Mesenchymal stem cell (in vitro differentiated cells and primary cell): ENCODE measurements at regions not wholly inside any gene's neighbourhood (a gene's known extent, or its start where the extent isn't known, plus 50 kb on each side); places are given as distances from the start of the nearest gene placed in this dataset.

Source experiments
- DNase-seq: peaks from one replicate; pipeline ENCODE4 v3.0.0-alpha.2; 2013
- H2AFZ ChIP-seq: one replicate; pipeline ENCODE4 v1.6.1; 2013; ENCODE audit warnings: low read depth, mild to moderate bottlenecking, control low read depth, inconsistent platforms, low read length, moderate library complexity
- H2AK5ac ChIP-seq: 2 replicates; pipeline ENCODE4 v1.6.1; 2013; ENCODE audit warnings: low read length, moderate library complexity, mild to moderate bottlenecking, inconsistent platforms; ENCODE audit not compliant: severe bottlenecking
- H2BK120ac ChIP-seq: one replicate; pipeline ENCODE4 v1.6.1; 2013; ENCODE audit warnings: low read depth, mild to moderate bottlenecking, inconsistent platforms, low read length, moderate library complexity
- H2BK12ac ChIP-seq, 2 experiments: one replicate each; pipeline ENCODE4 v1.6.1; 2013; ENCODE audit warnings: inconsistent platforms in 2 of 2, low read length in 2 of 2, mild to moderate bottlenecking in 2 of 2, moderate library complexity in 2 of 2, control low read depth in 1 of 2
- H2BK15ac ChIP-seq: one replicate; pipeline ENCODE4 v1.6.1; 2013; ENCODE audit warnings: mild to moderate bottlenecking, low read depth, inconsistent platforms; ENCODE audit not compliant: poor library complexity, severe bottlenecking
- H2BK5ac ChIP-seq: 2 replicates; pipeline ENCODE4 v1.6.1; 2013; ENCODE audit warnings: low read depth, mild to moderate bottlenecking, low read length, control low read depth, inconsistent platforms; ENCODE audit not compliant: poor library complexity, severe bottlenecking
- H3K14ac ChIP-seq, 2 experiments: one replicate each; pipeline ENCODE4 v1.6.1; 2013; ENCODE audit warnings: inconsistent platforms in 2 of 2, low read length in 2 of 2, control low read depth in 1 of 2, mild to moderate bottlenecking in 1 of 2, moderate library complexity in 1 of 2
- H3K18ac ChIP-seq, 2 experiments: one replicate each; pipeline ENCODE4 v1.6.1; 2013; ENCODE audit warnings: inconsistent platforms in 2 of 2, low read length in 2 of 2, control low read depth in 1 of 2, low read depth in 1 of 2, mild to moderate bottlenecking in 1 of 2
- H3K23ac ChIP-seq, 2 experiments: one replicate each; pipeline ENCODE4 v1.6.1; 2013; ENCODE audit warnings: inconsistent platforms in 2 of 2, low read length in 2 of 2, mild to moderate bottlenecking in 2 of 2, moderate library complexity in 2 of 2, control low read depth in 1 of 2
- H3K27ac ChIP-seq: 2 replicates; pipeline ENCODE4 v1.5.1; 2013; ENCODE audit warnings: mild to moderate bottlenecking, moderate library complexity, low read length, control low read depth, inconsistent platforms; ENCODE audit not compliant: poor library complexity, severe bottlenecking
- H3K27me3 ChIP-seq, 2 experiments: 2 replicates each; pipeline versions ENCODE4 v1.6.1 to v1.7.0; 2013; ENCODE audit warnings: low read length in 2 of 2, mild to moderate bottlenecking in 2 of 2, moderate library complexity in 2 of 2, control low read depth in 1 of 2, inconsistent platforms in 1 of 2; ENCODE audit not compliant: control insufficient read depth in 1 of 2, insufficient read depth in 1 of 2
- H3K36me3 ChIP-seq, 2 experiments: 2 replicates each; pipeline versions ENCODE4 v1.6.1 to v1.7.0; 2013; ENCODE audit warnings: low read length in 2 of 2, control low read depth in 1 of 2, inconsistent platforms in 1 of 2, low read depth in 1 of 2, mild to moderate bottlenecking in 1 of 2; ENCODE audit not compliant: insufficient read depth in 2 of 2, control insufficient read depth in 1 of 2
- H3K4ac ChIP-seq, 2 experiments: one replicate each; pipeline ENCODE4 v1.6.1; 2013; ENCODE audit warnings: inconsistent platforms in 2 of 2, low read length in 2 of 2, mild to moderate bottlenecking in 2 of 2, moderate library complexity in 2 of 2, control low read depth in 1 of 2, low read depth in 1 of 2
- H3K4me1 ChIP-seq: 2 replicates; pipeline ENCODE4 v1.6.1; 2013; ENCODE audit warnings: low read depth, low read length, control low read depth; ENCODE audit not compliant: control insufficient read depth, insufficient read depth
- H3K4me2 ChIP-seq: 2 replicates; pipeline ENCODE4 v1.6.1; 2013; ENCODE audit warnings: low read length, mild to moderate bottlenecking, inconsistent platforms; ENCODE audit not compliant: poor library complexity, severe bottlenecking
- H3K4me3 ChIP-seq, 2 experiments: 2 replicates each; pipeline versions ENCODE4 v1.5.1 to v1.7.0; 2013; ENCODE audit warnings: low read length in 2 of 2, mild to moderate bottlenecking in 2 of 2, control low read depth in 1 of 2, low read depth in 1 of 2; ENCODE audit not compliant: insufficient read depth in 1 of 2
- H3K79me1 ChIP-seq: replicated peaks from 2 replicates; pipeline ENCODE4 v1.6.1; 2013; ENCODE audit warnings: mild to moderate bottlenecking, control low read depth, low read length, inconsistent platforms; ENCODE audit not compliant: poor library complexity, severe bottlenecking
- H3K9ac ChIP-seq: 2 replicates; pipeline ENCODE4 v1.7.0; 2013; ENCODE audit warnings: mild to moderate bottlenecking, low read length, moderate library complexity
- H3K9me3 ChIP-seq: 2 replicates; pipeline ENCODE4 v1.7.0; 2013; ENCODE audit warnings: mild to moderate bottlenecking, low read length; ENCODE audit not compliant: control insufficient read depth
- H4K8ac ChIP-seq: one replicate; pipeline ENCODE4 v1.6.1; 2013; ENCODE audit warnings: inconsistent platforms, mild to moderate bottlenecking, low read length, moderate library complexity
- H4K91ac ChIP-seq: one replicate; pipeline ENCODE4 v1.6.1; 2013; ENCODE audit warnings: mild to moderate bottlenecking, low read length, inconsistent platforms
- WGBS: methylation state at CpG from one replicate; pipeline ENCODE4 v1.1.7; 2013; ENCODE audit warnings: mixed read lengths; 5-methylcytosine and 5-hydroxymethylcytosine counted together

- Histone ChIP-seq H2BK120ac (no peak overlapping the region), H3K9ac (no peak overlapping the region), H2BK5ac (no peak overlapping the region), H3K23ac (no peak overlapping the region), H2BK12ac (no peak overlapping the region), H4K91ac (no peak overlapping the region), H3K14ac (no peak overlapping the region), H3K27ac (no peak overlapping the region), H3K36me3 (no peaks in the 10 kb centered on the region), H3K4me1 (no peaks in the 10 kb centered on the region), H3K9me3 (peaks cover 15% of the 10 kb centered on the region), H3K4ac (no peak overlapping the region), H3K79me1 (no peaks in the 10 kb centered on the region), H2AK5ac (no peak overlapping the region), H3K18ac (no peak overlapping the region), H2BK15ac (no peak overlapping the region), H3K4me2 (no peak overlapping the region), H2AFZ (no peak overlapping the region), H3K4me3 (no peak overlapping the region), H4K8ac (no peak overlapping the region), H3K27me3 (no peaks in the 10 kb centered on the region)
- no peak for DNase-seq
- 86% methylated on average over 2 of the region's 2 CpGs for WGBS
Observed at GRCh38 chrX:6666624-6667023, 131.7 kb upstream of the VCX3A start.

- H4K8ac ChIP-seq = no peak overlapping the region
- H2BK120ac ChIP-seq = no peak overlapping the region
- no peak overlapping the region for H2BK12ac ChIP-seq
- no peak overlapping the region for H2BK15ac ChIP-seq
- no peak overlapping the region for H3K23ac ChIP-seq
- 74% methylated on average over 3 of the region's 4 CpGs for WGBS
- H3K18ac ChIP-seq = no peak overlapping the region
- no peak overlapping the region for H3K4me3 ChIP-seq
- no peak overlapping the region for H2BK5ac ChIP-seq
- no peak overlapping the region for H3K14ac ChIP-seq
- peaks cover 3% of the 10 kb centered on the region for H3K9me3 ChIP-seq
- H3K9ac ChIP-seq = no peak overlapping the region
- no peak overlapping the region for H3K27ac ChIP-seq
- no peaks in the 10 kb centered on the region for H3K4me1 ChIP-seq
- H2AFZ ChIP-seq = no peak overlapping the region
- H3K27me3 ChIP-seq = no peaks in the 10 kb centered on the region
- no peak overlapping the region for H2AK5ac ChIP-seq
- no peak for DNase-seq
- no peak overlapping the region for H4K91ac ChIP-seq
- H3K79me1 ChIP-seq = no peaks in the 10 kb centered on the region
- no peak overlapping the region for H3K4me2 ChIP-seq
- H3K4ac ChIP-seq = no peak overlapping the region
- H3K36me3 ChIP-seq = no peaks in the 10 kb centered on the region
Observed at GRCh38 chrX:6661736-6662135, 126.8 kb upstream of the VCX3A start.

GRCh38 chrX:6660567-6661264, 125.8 kb upstream of the VCX3A start:
- H3K9me3 ChIP-seq = peaks cover 3% of the 10 kb centered on the region
- no peak overlapping the region for H2BK12ac ChIP-seq
- H3K79me1 ChIP-seq = no peaks in the 10 kb centered on the region
- H2BK120ac ChIP-seq = no peak overlapping the region
- no peak overlapping the region for H2AK5ac ChIP-seq
- H2AFZ ChIP-seq = no peak overlapping the region
- no peak overlapping the region for H3K27ac ChIP-seq
- no peak overlapping the region for H4K91ac ChIP-seq
- H2BK15ac ChIP-seq = no peak overlapping the region
- no peak overlapping the region for H3K9ac ChIP-seq
- H3K14ac ChIP-seq = no peak overlapping the region
- H3K36me3 ChIP-seq = no peaks in the 10 kb centered on the region
- no peak overlapping the region for H3K4me3 ChIP-seq
- WGBS = 70% methylated on average over 2 of the region's 2 CpGs
- no peaks in the 10 kb centered on the region for H3K4me1 ChIP-seq
- no peak overlapping the region for H4K8ac ChIP-seq
- H3K4ac ChIP-seq = no peak overlapping the region
- no peak overlapping the region for H3K4me2 ChIP-seq
- no peaks in the 10 kb centered on the region for H3K27me3 ChIP-seq
- no peak overlapping the region for H3K23ac ChIP-seq
- DNase-seq = no peak
- no peak overlapping the region for H3K18ac ChIP-seq
- no peak overlapping the region for H2BK5ac ChIP-seq

- Histone ChIP-seq H2AFZ (no peak overlapping the region), H3K4ac (no peak overlapping the region), H3K36me3 (no peaks in the 10 kb centered on the region), H3K9me3 (peaks cover 40% of the 10 kb centered on the region), H4K8ac (no peak overlapping the region), H3K14ac (no peak overlapping the region), H2BK5ac (no peak overlapping the region), H3K79me1 (no peaks in the 10 kb centered on the region), H3K27me3 (no peaks in the 10 kb centered on the region), H3K4me2 (no peak overlapping the region), H2BK12ac (no peak overlapping the region), H2BK120ac (no peak overlapping the region), H3K18ac (no peak overlapping the region), H3K23ac (no peak overlapping the region), H2AK5ac (no peak overlapping the region), H4K91ac (no peak overlapping the region), H3K27ac (no peak overlapping the region), H2BK15ac (no peak overlapping the region), H3K9ac (no peak overlapping the region), H3K4me1 (no peaks in the 10 kb centered on the region), H3K4me3 (no peak overlapping the region)
- 42% methylated on average over 1 of the region's 2 CpGs for WGBS
- DNase-seq = no peak
Observed at GRCh38 chrX:6645216-6645615, 110.3 kb upstream of the VCX3A start.
